ENCODE measurements at regions not wholly inside any gene's neighbourhood (a gene's known extent, or its start where the extent isn't known, plus 50 kb on each side); places are given as distances from the start of the nearest gene placed in this dataset.

- TF ChIP-seq POLR2A (IDR thresholded peaks at IDR 0.05): no peak
- TF ChIP-seq CTCF (IDR thresholded peaks at IDR 0.05): no peak
Observed at GRCh38 chr13:30147421-30147820, 159.9 kb downstream of the KATNAL1 start.
